Stimulated activated CD8-positive, alpha-beta memory T cell treated with anti-CD3 and anti-CD28 coated beads, Interleukin-7, amount 100 ng/mL, for 1 hour (primary cell): ENCODE measurements at regions not wholly inside any gene's neighbourhood (a gene's known extent, or its start where the extent isn't known, plus 50 kb on each side); places are given as distances from the start of the nearest gene placed in this dataset.
"Not testable (repeated sequence)": the region's sequence is repeated elsewhere in the genome, so short reads cannot be mapped to it uniquely, and the experiment has no call there.

Experiments used
- DNase-seq, 2 donors: peaks; one replicate each; pipeline ENCODE4 v3.0.0-alpha.2; 2020; ENCODE audit warnings: low read depth in 2 of 2

DNA sequence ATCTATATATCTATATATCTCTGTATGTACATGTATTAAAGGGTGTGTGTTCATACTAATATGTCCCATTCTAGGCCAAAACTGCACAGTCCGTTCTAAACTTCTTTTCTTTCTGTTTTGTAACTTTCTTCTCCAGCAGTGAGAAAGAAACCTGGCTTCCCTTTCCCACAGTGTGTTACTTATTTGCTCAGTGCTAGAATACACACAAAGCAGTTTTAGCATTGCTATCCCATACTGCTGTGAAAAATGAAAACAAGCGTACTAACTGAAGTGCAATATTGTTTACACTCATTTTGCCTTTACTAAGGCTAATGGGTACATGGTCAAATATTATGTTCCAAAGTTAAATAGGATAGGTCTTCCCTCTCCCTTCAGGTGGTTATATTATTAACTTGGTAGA, 163.9 kb downstream of the LEPR start:
- no peak for DNase-seq

- no peak for DNase-seq
Measured at GRCh38 chr1:65590279-65590678, 169.8 kb downstream of the LEPR start.

GRCh38 chr1:65593516-65593915, 173.0 kb downstream of the LEPR start:
- no peak for DNase-seq

DNA sequence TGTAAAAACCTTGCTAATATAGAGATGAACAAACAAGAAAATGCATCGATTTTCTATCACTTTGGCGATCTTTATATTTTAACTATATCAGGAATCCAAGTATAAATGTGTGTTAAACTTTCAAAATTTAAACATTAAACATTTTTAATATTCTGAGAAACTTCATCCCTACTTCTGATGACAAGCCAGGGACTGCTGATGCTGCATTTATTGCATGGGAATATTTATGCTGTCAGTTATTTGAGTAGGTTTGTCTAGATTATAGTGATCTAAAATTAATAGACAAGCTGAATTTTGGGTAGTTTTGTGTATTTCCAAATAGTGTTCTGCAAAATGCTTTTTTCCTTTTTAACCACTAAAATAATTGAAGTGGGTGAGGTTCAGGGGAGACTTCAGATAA, 175.3 kb downstream of the LEPR start:
- no peak for DNase-seq

DNA sequence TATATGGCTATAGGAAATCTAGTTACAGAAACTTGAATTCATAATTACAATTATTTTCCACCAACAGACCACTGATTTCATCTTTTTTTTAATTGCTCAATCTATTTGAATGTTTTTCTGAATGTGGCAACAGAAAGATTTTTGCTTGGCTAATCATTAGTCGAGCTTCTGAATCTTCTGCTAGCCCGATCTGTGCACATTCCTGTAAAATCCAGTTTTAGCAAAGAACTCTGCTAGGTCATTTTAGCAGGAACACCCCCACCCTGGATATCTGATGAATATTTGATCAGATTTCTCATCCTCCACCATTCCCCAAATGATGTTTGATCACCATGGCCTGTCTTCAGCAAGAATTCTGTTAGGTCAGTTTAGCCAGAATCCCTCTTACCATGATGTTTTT, 176.3 kb downstream of the LEPR start:
- no peak for DNase-seq

GRCh38 chr1:65605621-65606020, 185.2 kb downstream of the LEPR start:
- DNase-seq: no peak

- no peak for DNase-seq
Measured at GRCh38 chr1:65606426-65606825, 186.0 kb downstream of the LEPR start.

- no peak for DNase-seq
Measured at GRCh38 chr1:65613884-65614283, 178.8 kb upstream of the PDE4B start.

DNA sequence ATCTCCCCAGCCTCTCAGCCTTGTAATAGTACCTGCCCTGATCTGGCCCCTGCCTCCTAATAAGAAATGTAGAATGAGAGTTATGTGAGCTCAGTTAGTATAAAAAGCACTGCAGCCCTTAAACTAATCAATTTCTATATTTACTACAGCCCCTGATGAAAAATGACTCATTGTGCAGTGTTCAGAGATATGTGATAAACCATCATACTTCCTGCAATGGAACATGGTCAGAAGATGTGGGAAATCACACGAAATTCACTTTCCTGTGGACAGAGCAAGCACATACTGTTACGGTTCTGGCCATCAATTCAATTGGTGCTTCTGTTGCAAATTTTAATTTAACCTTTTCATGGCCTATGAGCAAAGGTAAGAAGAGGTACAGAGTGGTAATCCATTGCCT, 176.8 kb upstream of the PDE4B start:
- no peak for DNase-seq

- DNase-seq: not testable (repeated sequence)
Measured at GRCh38 chr1:65621721-65622120, 171.0 kb upstream of the PDE4B start.

DNA sequence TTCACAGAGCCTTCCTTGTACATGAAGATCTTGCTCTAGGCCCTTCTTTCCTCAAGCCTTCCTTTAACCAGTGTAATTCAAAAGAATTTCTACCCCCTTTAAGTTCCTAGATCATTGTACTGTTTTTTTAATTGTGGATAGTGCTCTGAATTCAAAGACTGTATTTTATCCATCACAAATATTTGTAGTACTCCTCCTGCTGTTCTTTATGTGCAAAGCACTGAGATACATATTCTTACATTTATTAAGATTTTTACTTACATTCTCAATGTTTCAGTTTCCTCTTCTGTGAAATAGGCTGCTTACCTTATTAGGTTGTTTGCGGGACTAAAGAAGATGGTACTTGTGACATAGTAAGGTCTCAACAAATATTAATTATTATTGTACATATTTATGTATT, 168.8 kb upstream of the PDE4B start:
- DNase-seq: no peak

DNA sequence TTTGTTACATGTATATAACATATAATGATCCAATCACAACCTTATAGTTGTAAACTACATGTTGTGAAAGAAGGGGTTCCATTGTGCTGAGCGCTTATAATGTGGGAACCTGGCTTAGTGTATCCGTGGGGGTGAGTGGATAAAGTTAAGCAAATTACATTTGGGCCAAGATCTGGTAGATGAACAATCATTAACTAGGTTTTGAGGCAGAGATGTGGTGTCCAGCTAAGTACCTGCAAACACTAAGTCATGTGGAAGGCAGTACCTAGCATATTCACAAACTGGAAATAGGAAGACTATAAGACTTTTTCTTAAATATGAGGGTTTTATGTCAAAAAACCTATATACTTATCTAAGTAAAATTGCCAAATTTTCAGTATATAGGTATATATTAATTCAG, 167.2 kb upstream of the PDE4B start:
- no peak for DNase-seq

DNA sequence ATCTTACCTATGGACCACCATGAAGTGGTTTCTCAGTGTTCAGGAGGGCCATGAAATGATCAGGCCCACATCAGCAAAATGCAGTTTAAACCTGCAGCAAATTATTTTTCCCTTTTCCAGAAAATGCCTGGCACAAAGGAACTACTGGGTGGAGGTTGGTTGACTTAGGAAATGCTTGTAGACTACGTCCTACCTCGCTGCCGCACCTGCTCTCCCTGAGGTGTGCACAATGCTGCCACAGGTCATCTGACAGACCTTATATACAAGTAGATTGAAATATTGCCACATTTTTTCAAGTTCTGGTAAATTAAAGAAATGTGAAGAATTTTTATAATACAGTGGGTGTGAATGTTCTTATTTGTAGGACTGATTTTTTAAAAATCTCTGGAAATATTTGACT, 166.7 kb upstream of the PDE4B start:
- DNase-seq: no peak

DNA sequence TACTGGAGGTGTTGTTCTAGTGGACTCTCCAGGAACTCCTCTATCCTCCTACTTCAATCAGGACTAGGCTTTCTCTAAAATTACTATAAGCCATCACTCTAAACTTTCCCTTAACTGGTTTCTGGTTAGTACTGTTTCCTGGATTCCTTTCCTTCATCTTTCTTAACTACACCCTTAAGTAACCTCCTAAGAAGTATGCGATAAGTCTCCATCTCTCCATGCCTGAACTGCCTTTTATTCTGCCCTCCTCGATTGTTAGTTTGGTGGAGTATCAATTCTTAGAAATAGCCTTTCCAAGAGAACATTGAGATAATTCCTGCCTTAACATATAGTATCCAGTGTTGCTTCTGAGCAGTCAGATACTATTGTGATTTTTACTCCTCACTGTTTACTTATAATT, 162.9 kb upstream of the PDE4B start:
- no peak for DNase-seq

DNA sequence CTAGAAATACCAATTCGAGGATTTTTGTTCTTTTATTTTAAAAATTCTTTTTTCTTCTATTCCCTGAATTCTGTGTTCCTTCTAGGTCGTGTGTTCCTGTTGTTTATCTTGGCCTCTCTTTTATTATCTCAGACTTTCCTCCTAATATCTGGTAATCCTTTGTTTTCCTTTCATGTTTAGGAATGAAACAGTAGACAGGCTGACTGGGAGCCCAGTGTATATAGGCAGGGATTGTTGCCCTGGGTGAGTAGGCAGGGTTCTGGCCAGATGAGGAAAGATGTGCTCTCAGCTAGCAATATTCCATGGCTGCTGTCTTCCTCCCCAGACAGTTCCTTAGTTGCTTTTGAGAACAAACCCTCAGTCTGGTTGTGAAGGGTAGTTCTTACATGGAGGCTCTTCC, 161.8 kb upstream of the PDE4B start:
- DNase-seq: no peak

GRCh38 chr1:65632235-65632634, 160.5 kb upstream of the PDE4B start:
- DNase-seq: no peak

DNA sequence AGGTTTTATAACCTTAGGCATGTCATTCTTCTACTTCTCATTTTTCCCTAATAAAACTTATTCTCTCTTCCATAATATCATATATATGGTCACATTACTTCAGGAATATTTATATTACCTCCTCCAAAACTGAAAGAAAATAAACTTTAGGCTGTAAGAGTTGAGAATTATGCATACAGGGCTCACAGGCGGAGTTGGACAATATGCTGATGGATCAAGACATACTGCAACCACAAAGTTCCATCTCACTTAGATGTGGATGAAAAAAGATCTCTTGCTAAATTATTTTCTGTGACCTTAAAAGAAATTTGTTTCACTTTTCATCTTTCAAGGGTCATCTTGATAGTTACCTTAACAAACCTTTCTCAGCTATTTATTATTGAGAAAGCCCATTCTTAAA, 152.6 kb upstream of the PDE4B start:
- DNase-seq: no peak

DNA sequence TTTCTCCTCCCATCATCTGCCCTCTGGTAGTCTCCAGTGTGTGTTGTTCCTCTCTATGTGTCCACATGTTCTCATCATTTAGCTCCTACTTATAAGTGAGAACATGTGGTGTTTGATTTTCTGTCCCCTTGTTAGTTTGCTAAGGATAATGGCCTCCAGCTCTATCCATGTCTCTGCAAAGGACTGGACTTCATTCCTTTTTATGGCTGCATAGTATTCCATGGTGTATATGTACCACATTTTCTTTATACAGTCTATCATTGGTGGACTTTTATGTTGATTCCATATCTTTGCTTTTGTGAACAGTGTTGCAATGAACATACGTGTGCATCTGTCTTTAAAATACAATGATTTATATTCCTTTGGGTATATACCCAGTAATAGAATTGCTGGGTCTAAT, 143.5 kb upstream of the PDE4B start:
- not testable (repeated sequence) for DNase-seq

DNA sequence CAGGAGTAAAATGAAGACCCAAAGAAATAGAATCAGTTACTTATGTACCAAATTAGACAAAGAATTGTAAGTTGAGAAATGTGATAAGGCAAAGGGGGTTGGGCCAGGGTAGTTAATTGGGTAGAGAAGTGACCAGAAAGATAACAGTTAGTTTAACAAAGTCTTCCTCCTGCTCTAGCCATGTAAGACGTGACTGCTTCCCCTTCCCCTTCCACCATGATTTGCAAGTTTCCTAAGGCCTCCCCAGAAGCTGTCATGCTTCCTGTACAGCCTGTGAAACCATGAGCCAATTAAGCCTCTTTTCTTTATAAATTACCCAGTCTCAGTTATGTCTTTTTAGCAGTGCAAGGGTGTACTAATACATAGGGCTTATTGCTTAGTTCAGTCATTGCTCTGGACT, 142.0 kb upstream of the PDE4B start:
- no peak for DNase-seq

- not testable (repeated sequence) for DNase-seq
Measured at GRCh38 chr1:65654526-65654925, 138.2 kb upstream of the PDE4B start.

DNA sequence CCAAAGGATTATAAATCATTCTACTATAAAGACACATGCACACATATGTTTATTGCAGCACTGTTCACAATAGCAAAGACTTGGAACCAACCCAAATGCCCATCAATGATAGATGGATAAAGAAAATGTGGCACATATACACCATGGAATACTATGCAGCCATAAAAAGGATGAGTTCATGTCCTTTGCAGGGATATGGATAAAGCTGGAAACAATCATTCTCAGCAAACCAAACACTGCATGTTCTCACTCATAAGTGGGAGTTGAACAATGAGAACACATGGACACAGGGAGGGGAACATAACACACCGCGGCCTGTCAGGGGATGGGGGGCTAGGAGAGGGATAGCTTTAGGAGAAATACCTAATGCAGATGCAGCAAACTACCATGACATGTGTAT, 135.1 kb upstream of the PDE4B start:
- not testable (repeated sequence) for DNase-seq

DNA sequence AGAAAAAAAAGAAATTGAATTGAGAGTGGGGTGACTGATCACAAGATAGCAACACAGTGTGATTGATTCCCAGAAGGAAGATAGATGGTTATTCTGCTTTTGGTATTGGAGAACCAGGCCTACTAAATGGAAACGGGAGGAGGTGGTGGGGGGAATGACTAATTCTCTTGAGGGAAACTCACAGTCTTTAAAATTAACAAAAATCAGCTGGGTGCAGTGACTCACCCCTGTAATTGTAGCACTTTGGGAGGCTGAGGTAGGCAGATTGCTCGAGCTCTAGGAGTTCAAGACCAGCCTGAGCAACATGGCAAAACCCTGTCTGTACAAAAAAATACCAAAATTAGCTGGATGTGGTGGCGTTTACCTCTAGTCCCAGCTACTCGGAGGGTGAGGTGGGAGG, 134.6 kb upstream of the PDE4B start:
- no peak for DNase-seq

DNA sequence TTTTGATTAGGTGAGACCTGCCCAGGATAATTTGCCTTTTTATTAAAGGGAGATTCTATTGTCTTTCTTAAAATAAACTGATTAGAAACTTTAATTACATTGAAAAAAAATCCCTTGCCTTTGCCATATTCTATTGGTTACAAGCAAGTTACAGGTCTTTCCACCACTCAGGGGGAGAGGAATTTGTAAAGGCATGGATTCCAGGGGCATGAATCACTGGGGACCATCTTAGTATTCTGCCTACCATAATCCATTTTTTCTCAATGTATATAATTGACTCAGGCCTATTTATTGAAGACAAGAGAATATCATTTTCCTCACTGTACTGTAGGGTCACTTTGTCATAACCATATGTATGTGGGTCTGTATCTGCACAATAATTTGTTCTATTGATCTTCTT, 124.3 kb upstream of the PDE4B start:
- no peak for DNase-seq

GRCh38 chr1:65670518-65670917, 122.2 kb upstream of the PDE4B start:
- DNase-seq: no peak

DNA sequence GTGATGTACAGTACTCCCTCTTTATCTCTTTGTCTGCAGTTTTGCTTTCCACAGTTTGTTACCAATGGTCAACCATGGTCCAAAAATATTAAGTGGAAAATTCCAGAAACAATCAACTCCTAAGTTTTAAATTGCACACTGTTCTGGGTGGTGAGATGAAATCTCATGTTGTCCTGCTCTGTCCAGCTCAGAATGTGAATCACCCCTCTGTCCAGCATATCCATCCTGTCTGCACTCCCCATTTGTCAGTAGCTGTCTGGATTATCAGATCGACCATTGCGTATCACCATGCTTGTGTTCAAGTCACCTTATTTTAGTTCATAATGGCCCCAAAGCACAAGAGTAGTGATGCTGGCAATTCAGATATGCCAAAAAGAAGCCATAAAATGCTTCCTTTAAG, 118.2 kb upstream of the PDE4B start:
- DNase-seq: no peak
